Mucosa of rectum (tissue), 2 donors: ENCODE measurements at regions not wholly inside any gene's neighbourhood (a gene's known extent, or its start where the extent isn't known, plus 50 kb on each side); places are given as distances from the start of the nearest gene placed in this dataset.

Experiments used
- H3K27ac ChIP-seq, 2 donors: one replicate each; pipeline ENCODE4 v1.7.0; 2013; ENCODE audit warnings: inconsistent platforms in 2 of 2, low read depth in 2 of 2, low read length in 2 of 2
- H3K27me3 ChIP-seq, 2 donors: one replicate each; pipeline ENCODE4 v1.7.0; 2013; ENCODE audit warnings: low read length in 2 of 2; ENCODE audit not compliant: control insufficient read depth in 2 of 2, insufficient read depth in 2 of 2
- H3K36me3 ChIP-seq, 2 donors: one replicate each; pipeline ENCODE4 v1.7.0; 2013; ENCODE audit warnings: low read length in 2 of 2; ENCODE audit not compliant: control insufficient read depth in 2 of 2, insufficient read depth in 2 of 2
- H3K4me1 ChIP-seq, 2 donors: one replicate each; pipeline ENCODE4 v1.7.0; 2013; ENCODE audit warnings: low read length in 2 of 2, mild to moderate bottlenecking in 1 of 2; ENCODE audit not compliant: control insufficient read depth in 2 of 2, insufficient read depth in 2 of 2
- H3K4me3 ChIP-seq, 2 donors: one replicate each; pipeline ENCODE4 v1.7.0; 2013; ENCODE audit warnings: low read length in 2 of 2
- H3K9ac ChIP-seq, 2 donors: one replicate each; pipeline ENCODE4 v1.7.0; 2013; ENCODE audit warnings: low read length in 2 of 2, low read depth in 1 of 2, mild to moderate bottlenecking in 1 of 2
- H3K9me3 ChIP-seq, 2 donors: one replicate each; pipeline ENCODE4 v1.7.0; 2013; ENCODE audit warnings: low read length in 2 of 2; ENCODE audit not compliant: control insufficient read depth in 2 of 2
- donor health status: healthy.
- donor health status: Normal muscosa, but diverticular disease.

GRCh38 chr2:144079803-144080202 is 440.1 kb downstream of the ZEB2 start:
- Histone ChIP-seq H3K4me1 (no peaks in the 10 kb centered on the region), H3K27me3 (no peaks in the 10 kb centered on the region), H3K27ac (no peak overlapping the region), H3K36me3 (no peaks in the 10 kb centered on the region), H3K4me3 (no peak overlapping the region), H3K9ac (no peak overlapping the region), H3K9me3 (no peaks in the 10 kb centered on the region)

DNA sequence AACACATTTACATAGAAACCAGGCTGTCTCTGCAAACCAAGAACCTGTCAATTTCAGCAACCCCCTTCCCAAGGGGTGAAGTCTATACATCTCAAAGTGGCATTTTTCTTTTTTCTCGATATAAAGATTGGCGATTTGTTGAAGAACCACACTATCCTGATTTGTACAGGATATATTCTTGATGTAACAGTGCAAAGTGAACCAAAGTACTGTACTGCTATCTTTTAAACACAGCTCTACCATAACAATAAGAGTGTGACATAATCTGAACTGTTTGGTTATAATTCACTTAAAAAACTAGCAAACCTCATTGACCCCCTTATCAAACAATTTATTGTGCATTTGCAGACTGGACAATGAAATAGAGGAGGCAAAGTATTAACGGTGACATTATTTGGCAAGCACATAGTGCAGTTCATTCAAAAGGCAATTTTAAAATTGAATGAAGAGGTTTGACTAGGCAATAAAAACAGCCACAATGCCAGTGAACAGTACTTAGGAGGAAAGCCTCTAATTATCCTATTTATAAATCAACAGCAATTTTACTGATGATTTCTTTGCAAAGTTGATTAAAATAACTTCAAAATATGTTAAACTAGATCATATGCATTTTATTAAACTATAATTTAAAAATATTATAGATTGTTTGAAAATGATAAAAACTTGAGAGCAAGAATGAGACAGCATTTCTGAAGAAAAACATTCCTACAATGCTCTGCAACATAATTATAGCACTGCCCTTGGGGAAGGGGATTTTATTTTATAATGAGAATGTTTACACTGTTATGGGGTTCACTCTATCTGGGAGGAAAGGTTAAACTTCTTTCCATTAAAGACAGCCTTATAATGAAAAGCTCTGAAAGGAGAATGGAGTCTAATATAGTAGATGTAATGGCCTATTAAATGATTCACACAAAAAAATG is 440.9 kb downstream of the ZEB2 start:
- Histone ChIP-seq H3K36me3 (no peaks in the 10 kb centered on the region), H3K9me3 (no peaks in the 10 kb centered on the region), H3K4me3 (no peak overlapping the region), H3K4me1 (no peaks in the 10 kb centered on the region), H3K27ac (no peak overlapping the region), H3K9ac (no peak overlapping the region), H3K27me3 (no peaks in the 10 kb centered on the region)

- no peak overlapping the region for H3K4me3 ChIP-seq
- H3K36me3 ChIP-seq, result no peaks in the 10 kb centered on the region
- H3K27me3 ChIP-seq, result no peaks in the 10 kb centered on the region
- no peaks in the 10 kb centered on the region for H3K9me3 ChIP-seq
- H3K4me1 ChIP-seq, result no peaks in the 10 kb centered on the region
- H3K27ac ChIP-seq, result no peak overlapping the region
- H3K9ac ChIP-seq, result no peak overlapping the region
Measured at GRCh38 chr2:144078106-144078505, 441.8 kb downstream of the ZEB2 start.

- Histone ChIP-seq H3K9ac (no peak overlapping the region), H3K36me3 (no peaks in the 10 kb centered on the region), H3K4me1 (no peaks in the 10 kb centered on the region), H3K27ac (no peak overlapping the region), H3K4me3 (no peak overlapping the region), H3K9me3 (no peaks in the 10 kb centered on the region), H3K27me3 (no peaks in the 10 kb centered on the region)
Measured at GRCh38 chr2:144074450-144074849, 445.5 kb downstream of the ZEB2 start.

DNA sequence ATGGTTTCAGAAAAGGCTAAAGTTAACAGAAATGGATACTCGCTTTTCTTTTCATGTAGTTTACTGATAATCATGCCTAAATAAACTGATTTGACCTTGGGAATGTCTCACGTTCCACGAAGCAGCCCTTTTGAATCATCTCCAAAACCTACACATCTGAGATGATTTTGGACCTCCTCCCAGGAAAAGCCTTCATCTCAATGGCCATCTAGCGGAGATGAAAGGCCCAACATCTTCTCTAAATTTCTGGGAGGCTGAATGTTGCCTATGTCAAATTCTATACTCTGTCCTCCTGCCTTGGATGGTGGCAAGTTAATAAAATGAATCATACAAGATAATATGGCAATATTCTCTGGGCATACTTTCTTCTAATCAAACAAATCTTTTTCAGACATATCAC is 448.5 kb downstream of the ZEB2 start:
- no peak overlapping the region for H3K9ac ChIP-seq
- H3K9me3 ChIP-seq, result no peaks in the 10 kb centered on the region
- no peaks in the 10 kb centered on the region for H3K4me1 ChIP-seq
- H3K4me3 ChIP-seq, result no peak overlapping the region
- H3K27ac ChIP-seq, result no peak overlapping the region
- no peaks in the 10 kb centered on the region for H3K27me3 ChIP-seq
- H3K36me3 ChIP-seq, result no peaks in the 10 kb centered on the region

DNA sequence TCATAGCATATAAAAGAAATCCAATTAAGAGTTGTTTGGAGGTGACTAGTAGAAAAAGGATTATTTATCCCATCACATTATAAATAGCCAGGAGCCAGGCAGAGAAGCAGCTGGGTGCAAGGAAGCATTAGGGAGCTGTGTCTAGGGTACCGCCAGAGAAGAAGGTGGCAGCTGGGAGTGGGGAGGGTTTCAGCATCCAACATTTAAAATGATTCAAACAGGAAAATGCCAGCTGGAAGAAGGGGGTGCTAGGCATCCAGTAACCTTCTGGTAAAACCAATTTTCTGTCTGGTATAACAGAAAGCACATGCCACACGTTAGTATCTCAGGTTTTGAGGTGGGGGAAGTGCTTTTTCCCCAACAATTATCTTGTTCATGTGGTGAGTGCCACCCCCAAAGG is 452.4 kb downstream of the ZEB2 start:
- H3K9me3 ChIP-seq, result no peaks in the 10 kb centered on the region
- no peak overlapping the region for H3K27ac ChIP-seq
- no peaks in the 10 kb centered on the region for H3K36me3 ChIP-seq
- no peaks in the 10 kb centered on the region for H3K27me3 ChIP-seq
- H3K9ac ChIP-seq, result no peak overlapping the region
- peaks cover 0 to 3% of the 10 kb centered on the region in 2 donors for H3K4me1 ChIP-seq
- no peak overlapping the region for H3K4me3 ChIP-seq

GRCh38 chr2:144063602-144064001 is 456.3 kb downstream of the ZEB2 start:
- Histone ChIP-seq H3K36me3 (no peaks in the 10 kb centered on the region), H3K9ac (no peak overlapping the region), H3K4me1 (peaks cover 0 to 3% of the 10 kb centered on the region in 2 donors), H3K4me3 (no peak overlapping the region), H3K27me3 (no peaks in the 10 kb centered on the region), H3K27ac (no peak overlapping the region), H3K9me3 (no peaks in the 10 kb centered on the region)

DNA sequence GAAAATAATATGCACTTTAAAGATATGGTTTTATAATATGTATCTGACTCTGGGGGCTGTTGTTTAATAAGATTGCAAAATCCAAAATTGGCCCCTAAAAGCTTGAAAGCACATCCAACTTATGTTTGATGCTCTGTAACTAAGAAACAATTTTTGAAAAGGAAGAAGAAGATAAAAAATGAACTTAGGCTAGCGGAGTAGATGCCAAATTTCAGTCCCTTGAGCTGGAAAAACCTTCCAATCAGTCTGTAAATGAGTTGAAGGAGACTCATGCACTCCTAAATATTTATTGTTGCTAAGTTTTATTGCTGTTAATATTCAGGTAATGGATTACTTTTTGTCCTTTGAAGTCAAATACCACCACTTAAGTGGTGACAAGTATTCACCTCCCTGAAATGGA is 465.0 kb downstream of the ZEB2 start:
- H3K9me3 ChIP-seq, result no peaks in the 10 kb centered on the region
- no peak overlapping the region for H3K9ac ChIP-seq
- no peaks in the 10 kb centered on the region for H3K27me3 ChIP-seq
- H3K36me3 ChIP-seq, result no peaks in the 10 kb centered on the region
- H3K27ac ChIP-seq, result no peak overlapping the region
- no peak overlapping the region for H3K4me3 ChIP-seq
- H3K4me1 ChIP-seq, result no peaks in the 10 kb centered on the region

DNA sequence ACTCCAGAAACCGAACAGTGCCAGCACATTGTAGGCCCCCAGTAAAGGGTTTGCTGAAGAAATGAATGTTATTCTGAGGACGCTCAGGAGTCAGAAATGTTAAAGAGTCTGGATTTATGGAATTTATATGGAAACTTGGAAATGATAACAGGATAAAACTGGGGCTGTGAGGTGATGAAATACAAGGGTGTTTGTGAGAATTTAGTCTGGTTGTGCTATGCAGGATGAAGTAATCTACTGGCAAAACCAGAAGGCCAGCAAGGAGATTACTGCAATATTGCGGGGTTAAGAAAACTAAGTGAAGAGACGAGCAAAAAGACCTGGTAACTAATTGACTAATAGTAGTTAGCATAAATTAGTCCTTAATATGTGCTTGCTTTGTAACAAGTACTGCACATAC is 467.8 kb downstream of the ZEB2 start:
- Histone ChIP-seq H3K27ac (no peak overlapping the region), H3K36me3 (no peaks in the 10 kb centered on the region), H3K4me1 (no peaks in the 10 kb centered on the region), H3K9me3 (no peaks in the 10 kb centered on the region), H3K4me3 (no peak overlapping the region), H3K27me3 (no peaks in the 10 kb centered on the region), H3K9ac (no peak overlapping the region)

DNA sequence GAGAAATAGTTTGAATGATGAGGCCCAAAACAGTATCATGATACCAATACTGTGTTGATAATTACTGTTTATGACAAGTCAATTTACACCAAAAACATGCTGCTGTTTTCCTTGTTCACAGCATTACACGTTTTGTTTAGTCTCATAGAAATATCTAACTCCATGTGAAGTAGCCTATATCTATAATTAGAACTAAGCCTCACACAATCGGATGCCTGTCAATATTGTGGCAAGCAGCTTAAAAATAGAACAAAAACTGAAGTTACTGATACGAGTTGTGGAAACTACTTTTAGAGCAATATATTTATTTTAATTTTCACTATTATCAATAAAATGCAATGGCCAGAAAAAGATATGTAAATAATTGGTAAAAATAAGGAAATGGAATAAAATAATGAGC is 470.8 kb downstream of the ZEB2 start:
- Histone ChIP-seq H3K36me3 (no peaks in the 10 kb centered on the region), H3K27me3 (no peaks in the 10 kb centered on the region), H3K9ac (no peak overlapping the region), H3K27ac (no peak overlapping the region), H3K4me3 (no peak overlapping the region), H3K4me1 (no peaks in the 10 kb centered on the region), H3K9me3 (no peaks in the 10 kb centered on the region)
